Activated CD8-positive, alpha-beta T cell treated with anti-CD3 and anti-CD28 coated beads for 36 hours (primary cell): ENCODE measurements at regions not wholly inside any gene's neighbourhood (a gene's known extent, or its start where the extent isn't known, plus 50 kb on each side); places are given as distances from the start of the nearest gene placed in this dataset.

Source experiments
- ATAC-seq: fragments of 200-7000 bp; cut with Tn5 transposase; one replicate; pipeline ENCODE4 v1.10.0; 2021; ENCODE audit warnings: mild to moderate bottlenecking, moderate library complexity
- CTCF ChIA-PET: fragments of 350-600 bp; sonication (Branson Sonifier 250); formaldehyde crosslinking; loops from one replicate; lab custom pipeline; 2021; ENCODE audit warnings: antibody characterized with exemption; lab: Charles Lee
- POLR2A ChIA-PET: fragments of 350-600 bp; sonication (Branson Sonifier 250); formaldehyde crosslinking; loops from one replicate; lab custom pipeline; 2021; ENCODE audit warnings: antibody characterized with exemption; lab: Charles Lee
- DNase-seq: peaks from one replicate; pipeline ENCODE4 v3.0.0-alpha.2; 2020
- H3K27ac Mint-ChIP-seq: one replicate; pipeline ENCODE4 v1.8.0; 2021; ENCODE audit warnings: mild to moderate bottlenecking, mixed read lengths
- H3K27me3 Mint-ChIP-seq: one replicate; pipeline ENCODE4 v1.8.0; 2021; ENCODE audit warnings: mixed read lengths
- H3K36me3 Mint-ChIP-seq: one replicate; pipeline ENCODE4 v1.8.0; 2021; ENCODE audit warnings: low read depth, mixed read lengths
- H3K4me1 Mint-ChIP-seq: one replicate; pipeline ENCODE4 v1.8.0; 2021; ENCODE audit warnings: low read depth, mixed read lengths
- H3K4me3 Mint-ChIP-seq: one replicate; pipeline ENCODE4 v1.8.0; 2021; ENCODE audit warnings: mild to moderate bottlenecking, moderate library complexity, mixed read lengths
- H3K9me3 Mint-ChIP-seq: one replicate; pipeline ENCODE4 v1.8.0; 2021; ENCODE audit warnings: mixed read lengths
- CTCF ChIP-seq: fragments of 200-600 bp; IDR thresholded peaks from one replicate; pipeline ENCODE4 v1.8.0; 2022; ENCODE audit warnings: antibody characterized with exemption, mild to moderate bottlenecking
- intact Hi-C: fragments of 100-400 bp; cut with micrococcal nuclease; formaldehyde crosslinking; loops from one replicate; pipeline ENCODE4 v1.10.0; 2022

DNA sequence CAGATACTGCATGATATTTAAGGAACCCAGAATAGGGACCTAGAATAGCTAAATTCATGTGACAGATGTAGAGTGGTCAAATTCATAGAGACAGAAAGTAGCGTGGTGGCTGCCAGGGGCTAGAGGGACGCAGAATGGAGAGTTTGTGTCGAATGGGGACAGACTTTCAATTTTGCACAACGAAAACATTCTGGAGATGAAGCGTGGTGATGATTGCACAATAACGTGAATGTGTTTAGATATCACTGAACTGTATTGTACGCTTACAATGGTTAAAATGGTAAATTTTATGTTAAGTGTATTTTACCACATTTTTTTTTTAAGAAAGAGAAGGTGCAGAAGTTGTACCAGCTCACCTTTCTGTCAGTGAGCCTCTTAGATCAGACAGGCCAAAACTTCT, 137.8 kb upstream of the TNS3 start:
- Mint-ChIP-seq H3K27me3 (no peaks in the 10 kb centered on the region), H3K27ac (no peak overlapping the region), H3K9me3 (no peaks in the 10 kb centered on the region), H3K36me3 (no peaks in the 10 kb centered on the region), H3K4me1 (peaks cover 2% of the 10 kb centered on the region), H3K4me3 (no peak overlapping the region)
- ATAC-seq (no peak), DNase-seq (no peak)
- intact Hi-C loops, result no loop called here
- no peak for TF ChIP-seq CTCF
- POLR2A ChIA-PET, result no interaction called here
- CTCF ChIA-PET, result no interaction called here

DNA sequence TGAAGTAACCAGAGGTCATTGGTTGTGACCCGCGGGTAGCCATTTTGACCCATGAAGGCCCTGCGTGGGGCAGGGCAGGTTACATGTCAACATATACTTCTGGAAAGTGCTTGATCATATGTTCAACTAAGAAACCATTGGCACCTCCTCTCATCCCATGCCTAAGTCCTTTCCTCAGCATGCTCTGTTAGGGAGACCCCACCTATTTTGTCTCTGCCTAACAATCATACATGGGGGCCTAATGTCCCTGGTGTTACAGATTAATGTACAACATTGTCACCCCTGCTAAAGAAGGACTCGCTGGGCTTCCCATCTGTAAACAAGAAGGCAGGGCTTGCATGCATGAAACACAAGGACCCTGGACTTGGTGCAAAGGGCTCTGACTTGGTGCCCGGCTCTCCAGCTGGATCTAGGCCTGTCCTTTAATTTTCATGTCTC, 133.7 kb upstream of the TNS3 start:
- TF ChIP-seq CTCF, result no peak
- ChIA-PET POLR2A (no interaction called here), CTCF (no interaction called here)
- Mint-ChIP-seq H3K27ac (no peak overlapping the region), H3K27me3 (no peaks in the 10 kb centered on the region), H3K4me3 (no peak overlapping the region), H3K4me1 (peaks cover 2% of the 10 kb centered on the region), H3K9me3 (no peaks in the 10 kb centered on the region), H3K36me3 (no peaks in the 10 kb centered on the region)
- ATAC-seq (no peak), DNase-seq (no peak)
- intact Hi-C loops, result no loop called here

DNA sequence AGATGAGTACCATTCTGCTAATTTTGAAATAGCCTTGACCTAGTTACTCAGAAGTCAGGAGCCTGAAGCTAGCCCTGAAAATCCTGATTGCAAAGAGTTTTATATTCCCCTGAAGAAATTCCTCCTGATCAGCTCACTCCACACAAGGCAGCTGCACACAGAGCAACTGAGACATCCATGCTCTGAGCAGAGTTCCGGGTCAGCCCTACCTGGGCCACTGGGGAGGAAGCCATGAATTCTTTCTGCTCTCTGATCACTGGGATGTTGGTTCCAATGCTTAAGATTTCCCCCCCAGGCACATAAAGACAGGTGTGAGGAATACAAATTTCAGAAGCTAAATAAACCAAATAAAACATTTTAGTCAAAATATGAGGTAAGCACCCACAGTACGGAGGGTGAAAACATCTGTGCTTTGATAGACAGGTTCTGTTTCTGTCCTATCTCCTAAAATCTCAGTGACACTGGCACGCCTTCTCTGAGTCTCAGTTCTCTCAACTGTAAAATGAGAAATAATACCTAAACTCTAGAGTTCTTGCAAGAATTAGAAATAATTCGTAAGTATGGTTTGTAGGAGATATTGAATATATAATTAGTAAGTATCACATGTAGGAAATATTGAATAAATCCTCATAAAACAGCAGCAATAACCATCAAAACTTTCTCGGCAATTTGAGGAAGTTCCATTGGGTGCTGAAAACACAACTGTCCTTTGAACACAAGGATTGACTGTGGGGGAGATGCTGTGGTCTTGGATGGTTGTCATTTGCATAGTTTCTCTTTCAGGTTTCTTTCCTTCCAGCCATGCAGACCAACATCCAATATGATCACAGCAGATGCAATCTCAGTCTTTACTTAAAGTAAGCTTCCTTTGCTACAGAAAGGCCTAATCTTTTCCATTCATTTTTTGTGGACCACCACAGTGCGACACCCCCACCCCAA, 133.0 kb upstream of the TNS3 start:
- ATAC-seq (no peak), DNase-seq (no peak)
- Mint-ChIP-seq H3K4me1 (peaks cover 2% of the 10 kb centered on the region), H3K4me3 (no peak overlapping the region), H3K27me3 (no peaks in the 10 kb centered on the region), H3K27ac (no peak overlapping the region), H3K9me3 (no peaks in the 10 kb centered on the region), H3K36me3 (no peaks in the 10 kb centered on the region)
- intact Hi-C loops, result no loop called here
- ChIA-PET CTCF (no interaction called here), POLR2A (no interaction called here)
- no peak for TF ChIP-seq CTCF

- TF ChIP-seq CTCF, result no peak
- no peak overlapping the region for H3K4me3 Mint-ChIP-seq
- intact Hi-C loops, result no loop called here
- CTCF ChIA-PET, result no interaction called here
- POLR2A ChIA-PET, result no interaction called here
- no peak for DNase-seq
- no peak overlapping the region for H3K27ac Mint-ChIP-seq
- H3K27me3 Mint-ChIP-seq, result no peaks in the 10 kb centered on the region
- H3K4me1 Mint-ChIP-seq, result peaks cover 2% of the 10 kb centered on the region
- H3K36me3 Mint-ChIP-seq, result no peaks in the 10 kb centered on the region
- H3K9me3 Mint-ChIP-seq, result no peaks in the 10 kb centered on the region
- ATAC-seq, result no peak
Measured at GRCh38 chr7:47713595-47713994, 131.7 kb upstream of the TNS3 start.

GRCh38 chr7:47712416-47712815, 130.5 kb upstream of the TNS3 start:
- CTCF ChIA-PET, result no interaction called here
- no peaks in the 10 kb centered on the region for H3K36me3 Mint-ChIP-seq
- no peak overlapping the region for H3K27ac Mint-ChIP-seq
- peaks cover 2% of the 10 kb centered on the region for H3K4me1 Mint-ChIP-seq
- POLR2A ChIA-PET, result no interaction called here
- ATAC-seq (no peak), DNase-seq (no peak)
- intact Hi-C loops, result no loop called here
- H3K27me3 Mint-ChIP-seq, result no peaks in the 10 kb centered on the region
- H3K4me3 Mint-ChIP-seq, result no peak overlapping the region
- no peaks in the 10 kb centered on the region for H3K9me3 Mint-ChIP-seq
- no peak for TF ChIP-seq CTCF
